22Rv1 (cell line): ENCODE measurements at regions not wholly inside any gene's neighbourhood (a gene's known extent, or its start where the extent isn't known, plus 50 kb on each side); places are given as distances from the start of the nearest gene placed in this dataset.

Experiments
- ZFX ChIP-seq: fragments of 450-650 bp; IDR thresholded peaks from 2 replicates; pipeline ENCODE4 v1.6.1; 2017; ENCODE audit warnings: antibody characterized with exemption, borderline replicate concordance
- TF ChIP-seq, protein P1 (sequence below): fragments of 450-650 bp; IDR thresholded peaks from 2 replicates; pipeline ENCODE4 v1.5.1; 2017; ENCODE audit warnings: mild to moderate bottlenecking

DNA sequence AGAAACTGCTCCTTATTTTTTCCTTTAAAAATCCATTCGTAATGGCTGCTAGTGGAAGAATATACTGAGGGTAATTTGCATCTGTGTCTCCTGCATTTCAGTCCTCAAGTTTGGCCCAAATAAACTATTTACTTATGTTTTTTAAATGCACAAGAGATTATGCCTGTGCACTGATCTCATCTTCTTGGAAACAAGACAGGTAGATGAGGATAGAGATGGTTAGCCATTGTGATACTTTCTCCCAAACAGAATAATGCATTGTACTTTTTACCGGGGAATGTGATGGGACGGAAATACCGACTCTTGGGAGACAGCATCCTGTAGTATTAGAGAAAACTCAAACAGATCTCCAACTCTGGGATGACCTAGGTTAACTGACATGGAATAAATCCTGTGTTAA, 72.5 kb upstream of the DAB2 start:
- TF ChIP-seq, protein P1, sequence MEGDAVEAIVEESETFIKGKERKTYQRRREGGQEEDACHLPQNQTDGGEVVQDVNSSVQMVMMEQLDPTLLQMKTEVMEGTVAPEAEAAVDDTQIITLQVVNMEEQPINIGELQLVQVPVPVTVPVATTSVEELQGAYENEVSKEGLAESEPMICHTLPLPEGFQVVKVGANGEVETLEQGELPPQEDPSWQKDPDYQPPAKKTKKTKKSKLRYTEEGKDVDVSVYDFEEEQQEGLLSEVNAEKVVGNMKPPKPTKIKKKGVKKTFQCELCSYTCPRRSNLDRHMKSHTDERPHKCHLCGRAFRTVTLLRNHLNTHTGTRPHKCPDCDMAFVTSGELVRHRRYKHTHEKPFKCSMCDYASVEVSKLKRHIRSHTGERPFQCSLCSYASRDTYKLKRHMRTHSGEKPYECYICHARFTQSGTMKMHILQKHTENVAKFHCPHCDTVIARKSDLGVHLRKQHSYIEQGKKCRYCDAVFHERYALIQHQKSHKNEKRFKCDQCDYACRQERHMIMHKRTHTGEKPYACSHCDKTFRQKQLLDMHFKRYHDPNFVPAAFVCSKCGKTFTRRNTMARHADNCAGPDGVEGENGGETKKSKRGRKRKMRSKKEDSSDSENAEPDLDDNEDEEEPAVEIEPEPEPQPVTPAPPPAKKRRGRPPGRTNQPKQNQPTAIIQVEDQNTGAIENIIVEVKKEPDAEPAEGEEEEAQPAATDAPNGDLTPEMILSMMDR: no peak
- TF ChIP-seq ZFX: no peak
